HG03097 (cell line): ENCODE measurements at regions not wholly inside any gene's neighbourhood (a gene's known extent, or its start where the extent isn't known, plus 50 kb on each side); places are given as distances from the start of the nearest gene placed in this dataset.
A peak's percentile ranks its signal among the peaks of the same experiment; 100 is the strongest.

Source experiments
- ATAC-seq: cut with Tn5 transposase; IDR thresholded peaks from one replicate; pipeline ENCODE4 v1.9.1; 2021; ENCODE audit not compliant: unreplicated experiment, low FRiP score

DNA sequence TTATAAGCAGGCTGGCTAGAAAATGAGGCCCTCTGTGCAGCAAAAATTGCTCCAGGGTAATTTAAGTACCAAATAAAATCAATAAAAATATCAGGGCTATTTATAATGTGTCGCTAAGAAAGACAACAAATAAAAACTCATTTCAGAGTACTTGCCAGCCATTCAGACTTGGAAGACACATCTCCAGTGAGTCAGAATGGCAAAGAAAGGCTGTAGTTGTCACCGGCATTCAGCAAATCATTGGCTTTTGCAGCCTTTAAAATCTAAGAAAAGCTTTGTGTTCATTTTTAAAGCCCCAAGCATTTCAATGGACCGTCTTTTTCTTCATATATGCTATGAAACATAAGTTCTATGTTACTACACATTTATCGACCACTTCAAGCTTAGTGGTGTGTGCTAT lies 141.1 kb upstream of the HNMT start:
- no peak for ATAC-seq

DNA sequence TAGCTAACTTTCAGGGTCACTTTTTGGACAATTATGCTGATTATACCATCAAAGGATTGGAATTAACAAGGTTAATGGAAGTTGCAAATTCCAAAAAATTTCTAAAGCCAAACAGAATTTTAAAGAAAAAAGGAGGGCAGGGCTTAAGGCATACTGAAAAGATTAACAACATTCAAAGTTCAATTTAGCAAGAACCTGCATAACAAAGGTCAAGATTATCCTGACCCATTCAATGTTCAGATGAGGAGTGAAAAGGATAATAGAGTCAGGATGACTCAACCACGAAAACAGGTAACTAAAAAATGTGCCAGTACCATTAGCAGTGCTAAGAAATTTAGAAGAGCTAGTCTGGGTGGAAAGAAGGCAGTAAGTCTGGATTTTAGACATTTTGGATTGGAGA lies 139.8 kb upstream of the HNMT start:
- ATAC-seq: no peak

DNA sequence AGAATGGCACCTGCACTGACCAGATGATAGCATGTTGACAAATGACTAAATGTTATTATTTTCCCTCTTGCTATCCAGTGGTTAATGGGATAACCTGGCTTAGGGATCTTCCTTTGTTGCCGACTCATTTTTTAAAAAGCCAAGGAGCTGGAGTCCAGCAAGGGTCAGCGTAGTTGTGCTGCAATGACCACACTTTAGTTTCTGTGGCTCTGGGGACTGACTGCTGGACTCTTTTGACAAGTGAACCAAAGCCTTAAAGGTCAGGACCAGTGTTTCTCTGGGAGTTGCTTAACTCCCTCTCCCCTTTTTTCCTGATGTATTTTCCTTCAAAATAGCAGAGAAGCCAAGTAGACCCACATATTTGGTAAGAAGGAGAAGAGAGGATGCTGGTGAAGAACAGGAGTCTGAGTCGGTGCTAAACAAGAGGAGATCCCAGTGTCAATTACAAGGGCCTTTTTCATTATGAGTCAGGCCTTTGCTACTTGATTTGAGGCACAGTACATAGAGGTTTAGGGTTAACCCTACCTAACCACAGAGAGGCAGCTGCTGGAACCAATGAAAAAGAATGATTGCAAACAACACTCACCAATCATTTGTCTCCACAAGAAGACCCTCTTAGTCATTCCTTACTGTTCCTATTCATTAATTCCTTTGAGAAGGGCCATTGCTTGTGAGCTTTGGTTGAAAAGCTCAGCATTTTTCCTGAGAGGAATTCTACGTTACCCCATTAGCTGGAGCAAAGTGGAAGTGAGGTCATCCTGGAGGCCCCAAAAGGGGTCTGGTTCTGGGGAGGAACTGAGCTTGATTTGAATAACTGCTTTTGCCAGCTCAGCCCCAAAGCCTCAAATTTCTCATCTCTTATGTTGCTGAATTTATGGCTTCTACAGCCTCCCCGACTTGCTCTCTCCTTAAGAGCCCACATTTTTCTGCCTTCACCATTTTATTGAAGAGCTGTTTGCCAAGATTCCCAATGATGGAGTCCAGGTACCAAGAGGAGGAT lies 137.6 kb upstream of the HNMT start:
- peak; percentile 97 for ATAC-seq

DNA sequence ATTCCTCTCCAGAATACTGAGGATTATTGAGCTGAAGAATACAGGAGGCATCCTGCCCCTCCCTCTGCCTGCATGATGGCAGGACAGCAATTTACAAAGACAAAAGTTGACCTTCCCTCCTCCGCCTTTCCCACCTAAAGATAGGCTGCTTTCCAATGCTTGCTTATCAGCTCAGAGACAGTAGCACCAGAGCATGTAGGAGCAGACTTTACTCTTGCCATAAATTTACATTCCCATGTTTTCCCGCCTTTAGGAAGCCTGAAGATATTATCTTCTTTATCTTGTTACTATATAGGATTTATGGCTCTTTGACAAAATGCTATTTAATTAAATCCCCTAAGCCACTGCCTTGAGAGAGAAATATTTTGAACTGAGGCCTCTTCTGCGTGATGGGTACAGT lies 135.6 kb upstream of the HNMT start:
- ATAC-seq: no peak

DNA sequence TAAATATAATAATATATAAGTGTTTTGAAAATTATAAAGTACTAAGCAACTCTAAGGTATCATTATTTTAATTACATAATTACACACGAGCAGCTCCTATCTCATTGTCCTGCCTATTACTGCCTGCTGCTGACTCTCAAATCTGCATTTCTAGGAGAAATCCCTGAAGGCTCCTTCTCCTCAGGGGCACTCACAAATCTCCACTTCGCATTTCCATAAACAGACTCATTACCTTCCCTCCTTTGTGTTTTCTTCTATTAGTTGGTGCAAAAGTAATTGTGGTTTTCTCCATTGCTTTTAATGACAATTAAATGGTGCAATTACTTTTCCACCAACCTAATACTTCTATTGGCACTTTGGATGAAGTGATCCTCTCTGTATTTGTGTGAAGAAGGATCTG lies 135.0 kb upstream of the HNMT start:
- no peak for ATAC-seq

DNA sequence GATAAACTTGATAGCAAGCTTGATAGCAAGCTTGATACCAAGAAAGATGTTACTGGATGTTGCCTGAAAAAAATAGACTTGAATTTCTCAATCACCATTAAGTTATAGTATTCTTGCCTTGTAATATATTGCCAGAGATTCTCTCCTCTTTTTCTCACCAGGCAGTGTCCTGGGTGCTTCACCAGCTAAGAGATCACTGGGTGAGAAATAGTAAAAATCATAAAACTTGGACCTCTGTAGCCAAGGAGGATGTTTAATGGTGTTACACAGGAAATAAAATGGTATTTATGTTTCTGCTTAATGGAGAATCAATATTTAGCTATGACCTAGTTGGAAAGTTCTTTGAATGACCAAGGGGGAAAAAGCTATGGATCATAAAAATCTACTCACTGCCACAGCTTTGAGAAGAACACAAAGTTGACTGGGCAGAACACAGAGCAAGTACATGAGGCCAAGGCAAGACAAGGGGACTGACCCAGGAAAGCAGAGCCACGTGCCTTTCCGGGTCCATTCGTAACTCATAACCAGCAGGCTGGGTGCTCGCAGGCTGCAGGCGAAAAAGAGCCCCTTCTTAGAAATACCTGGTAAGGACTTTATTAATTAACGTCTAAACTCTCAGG lies 129.4 kb upstream of the HNMT start:
- ATAC-seq: no peak

DNA sequence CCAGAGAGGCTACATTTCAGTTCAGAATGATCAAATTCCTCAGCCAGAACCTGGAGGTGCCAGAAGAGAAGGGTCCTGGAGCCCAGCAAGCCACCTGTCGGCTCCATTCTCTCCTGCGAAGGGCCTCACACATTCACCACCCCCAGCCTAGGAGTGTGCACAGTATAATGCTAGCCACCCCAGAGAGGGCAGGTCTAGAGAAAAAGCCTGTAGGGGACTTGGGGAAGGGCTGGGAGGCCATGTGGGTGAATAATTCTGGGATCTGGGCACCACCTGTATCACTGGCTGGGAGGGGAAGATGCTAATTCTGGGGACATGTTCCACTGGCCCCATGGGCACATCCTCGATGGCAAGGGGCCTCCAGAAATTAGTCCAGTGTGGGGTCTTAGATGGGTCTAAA lies 127.6 kb upstream of the HNMT start:
- no peak for ATAC-seq

DNA sequence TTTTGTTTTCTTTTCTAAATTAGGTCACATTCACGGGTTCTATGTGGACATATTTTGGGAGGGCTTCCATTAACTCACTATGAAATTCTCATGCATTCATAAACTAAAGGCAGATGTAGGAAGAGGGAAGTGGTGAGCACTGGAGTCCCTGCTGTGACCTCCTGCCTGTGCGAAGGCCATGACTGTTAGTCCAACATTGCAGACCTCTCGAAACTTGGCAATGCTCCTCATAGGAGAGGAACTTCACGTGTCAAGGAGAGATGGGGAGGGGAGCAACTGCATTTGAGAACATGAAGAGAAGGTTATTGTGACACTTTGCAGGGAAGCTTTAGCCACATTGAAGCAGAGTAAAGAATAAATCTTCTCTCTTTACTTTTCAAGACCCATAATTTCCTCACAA lies 126.4 kb upstream of the HNMT start:
- ATAC-seq: no peak

DNA sequence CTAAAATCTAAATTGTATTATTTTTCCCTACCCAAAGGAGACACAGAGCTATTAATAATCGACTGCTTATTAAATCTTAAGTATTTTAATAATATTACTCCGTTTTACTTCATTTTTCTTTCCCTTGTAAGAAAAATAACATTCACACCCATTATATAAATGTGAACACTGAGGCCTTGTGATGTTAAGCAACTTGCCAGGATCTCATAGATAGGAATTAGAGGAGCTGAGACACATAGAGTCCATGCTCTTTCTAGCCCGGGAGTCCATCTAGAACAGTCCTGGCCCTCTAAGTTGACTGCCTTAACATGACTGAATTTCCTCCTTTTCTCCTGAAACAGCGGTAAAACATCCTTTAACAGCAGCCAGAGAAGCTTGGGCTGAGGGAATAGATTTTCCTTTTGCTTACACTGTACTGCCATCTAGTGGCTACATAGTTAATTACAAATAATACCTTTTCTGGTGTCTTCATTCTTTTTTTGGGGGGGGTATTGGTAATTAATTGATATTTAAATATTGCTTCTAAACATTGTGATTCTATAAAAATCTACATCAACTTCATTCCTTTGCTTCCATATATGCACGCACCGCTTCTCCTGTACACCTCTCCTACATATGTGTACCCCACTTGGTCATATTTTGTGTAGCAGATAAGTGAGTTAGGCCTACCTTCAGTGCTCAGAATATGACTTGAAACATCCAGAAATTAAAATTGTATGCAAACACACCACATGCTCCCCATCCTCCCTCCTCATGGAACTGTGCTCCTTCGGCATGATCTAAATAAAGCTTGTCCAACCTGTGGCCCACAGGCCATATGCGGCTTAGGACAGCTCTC lies 125.8 kb upstream of the HNMT start:
- no peak for ATAC-seq

DNA sequence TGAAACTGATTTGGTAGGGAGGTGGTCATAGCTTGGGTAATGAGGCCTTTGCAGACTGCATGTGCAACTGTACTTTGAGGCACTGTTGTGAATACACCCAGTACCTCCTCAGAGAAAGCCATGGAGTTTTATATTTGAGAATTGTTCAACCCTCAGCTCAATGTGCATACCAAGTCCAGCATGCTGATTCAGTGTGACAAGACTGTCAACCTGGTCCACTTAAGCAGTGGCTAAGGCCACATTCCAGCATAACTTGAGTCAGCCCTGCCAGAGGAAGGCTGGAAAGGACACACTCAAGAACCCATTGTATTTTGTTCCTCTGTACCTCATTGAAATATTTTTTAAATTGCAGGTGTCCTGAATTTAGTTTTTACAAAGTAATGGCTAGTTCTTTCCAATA lies 121.8 kb upstream of the HNMT start:
- ATAC-seq: no peak

DNA sequence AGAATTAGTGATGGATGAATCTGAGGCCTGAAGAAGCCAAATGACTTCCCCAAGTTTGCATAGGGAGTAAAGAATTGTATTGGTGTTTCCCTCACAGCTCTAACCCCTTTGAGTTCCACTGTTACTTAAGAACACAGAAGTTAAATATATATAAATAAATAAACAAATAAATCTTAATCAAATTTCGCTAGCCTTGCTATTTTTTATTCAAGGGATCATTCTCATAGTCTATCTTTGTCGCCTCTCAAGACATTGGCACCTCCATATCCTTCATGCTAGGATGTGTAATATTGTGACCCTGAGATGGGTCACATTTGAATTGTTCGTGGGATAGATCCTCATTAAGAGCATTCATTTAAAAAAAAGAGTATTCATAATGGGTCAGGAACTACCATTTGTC lies 121.3 kb upstream of the HNMT start:
- no peak for ATAC-seq

DNA sequence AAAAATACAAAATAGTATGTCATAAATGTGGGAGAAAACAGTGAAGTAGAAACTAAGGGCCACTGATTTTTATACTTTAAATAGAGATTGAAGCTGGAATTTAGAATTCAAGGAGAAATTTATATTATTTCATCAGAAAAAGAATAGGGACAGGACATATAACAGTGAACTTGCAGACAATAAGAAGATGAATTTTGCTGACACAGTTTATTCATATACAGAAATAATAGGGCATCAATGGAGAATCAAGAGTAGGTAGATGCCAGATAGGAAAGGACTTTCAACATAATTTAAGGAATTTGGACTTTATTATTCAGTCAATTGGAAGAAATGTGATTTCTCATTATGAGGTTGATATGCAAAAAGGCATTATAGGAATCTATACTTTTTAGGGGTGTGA lies 118.9 kb upstream of the HNMT start:
- ATAC-seq: no peak

DNA sequence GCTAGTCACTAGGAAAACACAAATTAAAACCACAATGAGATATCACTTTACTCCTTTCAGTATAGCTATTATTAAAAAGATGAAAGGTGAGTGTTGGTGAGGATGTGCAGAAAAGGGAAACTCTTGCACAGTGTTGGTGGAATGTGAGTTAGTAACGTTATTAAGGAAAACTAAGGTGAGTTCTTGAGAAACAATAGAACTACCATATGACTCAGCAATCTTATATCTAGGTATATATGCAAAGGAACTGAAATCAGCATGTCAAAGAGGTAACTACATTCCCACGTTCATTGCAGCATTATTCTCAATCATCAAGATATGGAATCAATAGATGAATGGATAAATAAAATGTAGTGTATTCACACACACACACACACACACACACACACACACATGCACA lies 117.3 kb upstream of the HNMT start:
- ATAC-seq: no peak

DNA sequence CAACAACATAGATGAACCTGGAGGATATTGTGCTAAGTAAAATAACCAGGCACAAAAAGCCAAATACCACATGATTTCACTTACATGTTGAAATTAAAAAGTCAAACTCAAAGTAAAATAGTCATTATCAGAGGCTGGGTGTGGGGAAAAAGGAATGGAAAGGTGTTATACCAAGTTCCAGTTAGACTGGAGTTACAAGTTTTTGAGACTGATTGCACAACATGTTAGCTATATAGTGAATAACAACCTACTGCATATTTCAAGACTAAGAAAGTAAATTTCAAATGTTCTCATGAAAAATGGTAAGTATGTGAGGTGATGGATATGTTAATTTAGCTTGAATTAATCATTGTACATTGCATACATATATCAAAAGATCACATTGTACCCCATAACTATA lies 116.8 kb upstream of the HNMT start:
- ATAC-seq: no peak

DNA sequence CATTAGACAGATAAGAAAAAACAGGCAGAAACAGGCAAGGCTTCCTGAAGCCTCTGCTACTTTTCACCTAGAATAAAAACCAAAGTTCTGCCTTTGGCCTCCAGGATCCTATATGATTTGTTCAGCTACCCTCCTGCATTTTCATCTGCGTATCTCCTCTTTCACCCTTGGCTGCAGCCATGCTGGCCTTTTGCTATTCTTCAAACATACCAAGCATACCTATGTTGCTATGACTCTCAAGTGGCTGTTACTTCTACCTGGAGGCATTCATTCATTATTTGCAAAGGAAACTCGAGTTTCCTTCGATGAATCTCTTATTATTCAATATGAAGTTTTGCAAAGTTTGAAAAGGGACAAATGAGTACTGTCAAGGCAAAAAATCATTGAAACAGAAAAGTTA lies 106.4 kb upstream of the HNMT start:
- no peak for ATAC-seq

DNA sequence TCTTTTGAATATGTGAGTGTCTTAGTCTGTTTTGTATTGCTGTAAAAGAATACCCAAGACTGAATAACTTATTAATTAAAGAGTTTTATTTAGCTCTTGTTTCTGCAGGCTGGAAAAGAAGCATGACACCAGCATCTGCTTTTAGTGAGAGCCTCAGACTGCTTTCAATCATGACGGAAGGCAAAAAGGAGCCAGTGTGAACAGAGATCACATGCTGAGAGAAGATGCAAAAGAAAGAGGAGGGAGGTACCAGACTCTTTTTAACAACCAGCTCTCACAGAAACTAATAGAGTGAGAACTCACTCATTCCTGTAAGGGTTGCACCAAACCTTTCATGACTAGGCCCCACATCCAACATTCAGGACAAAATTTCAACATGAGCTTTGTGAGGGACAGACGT lies 101.6 kb upstream of the HNMT start:
- no peak for ATAC-seq

DNA sequence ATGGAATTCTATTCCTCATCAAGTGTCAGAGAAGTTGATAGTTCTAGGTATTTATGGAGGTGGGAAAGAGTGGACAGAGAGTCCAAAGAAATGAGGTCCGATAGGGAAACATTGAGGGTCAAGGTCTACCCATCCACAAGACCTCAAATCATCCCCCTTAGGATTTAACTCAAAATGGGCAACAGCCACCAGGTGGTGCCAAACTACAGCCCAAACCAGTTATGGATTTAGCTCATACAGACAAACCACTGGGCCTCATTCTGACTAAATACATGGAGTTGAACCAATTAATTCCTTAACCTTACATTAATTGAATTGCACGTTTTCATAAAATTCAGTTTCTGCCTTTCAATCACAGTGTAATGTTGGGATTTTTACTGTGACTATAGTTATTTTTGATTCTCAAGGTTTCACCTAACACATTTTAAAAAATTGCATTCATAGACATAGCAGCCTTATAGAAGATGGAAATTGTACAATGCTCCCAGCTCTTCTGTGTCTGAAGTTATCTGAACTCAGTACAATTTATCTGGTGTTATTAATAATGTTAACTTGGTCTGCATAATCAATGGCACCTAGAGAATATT lies 98.2 kb upstream of the HNMT start:
- peak; percentile 67 for ATAC-seq

DNA sequence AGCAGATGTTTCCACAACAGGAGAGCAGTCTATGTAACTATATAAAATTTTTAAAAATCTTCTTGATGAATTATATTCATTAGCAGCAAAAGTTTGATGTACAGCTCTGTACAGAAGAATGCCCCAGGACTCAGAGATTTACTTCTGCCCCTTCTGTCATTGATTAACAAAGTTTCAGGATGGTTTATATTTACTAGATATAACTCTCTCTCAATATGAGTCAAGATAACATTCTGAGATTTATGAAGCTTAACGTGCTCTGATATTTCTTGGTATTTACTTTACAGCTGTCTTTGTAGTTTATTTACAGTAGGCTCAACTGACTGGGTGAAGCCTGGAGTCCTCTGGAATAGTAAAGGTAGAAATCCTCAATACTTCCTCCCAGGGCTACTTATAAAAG lies 93.6 kb upstream of the HNMT start:
- ATAC-seq: peak; percentile 75

DNA sequence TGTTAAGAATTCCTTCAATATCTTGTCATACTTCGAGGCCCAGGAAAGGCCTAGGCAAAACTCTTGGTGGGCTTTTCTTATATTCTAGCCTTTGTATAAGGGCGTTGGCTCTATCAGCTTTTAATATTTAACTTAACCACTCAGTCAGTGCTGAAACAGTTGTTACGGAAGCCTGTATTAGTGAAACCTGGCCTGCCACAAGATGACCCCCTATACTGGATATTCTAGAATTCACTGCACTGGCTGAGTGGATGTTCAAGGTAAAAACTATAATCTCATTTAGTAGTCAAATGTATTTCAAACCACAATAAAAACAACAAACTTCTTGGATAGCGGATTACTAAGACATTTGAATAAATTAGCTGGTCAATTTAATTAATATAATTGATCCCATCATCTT lies 91.7 kb upstream of the HNMT start:
- ATAC-seq: no peak

DNA sequence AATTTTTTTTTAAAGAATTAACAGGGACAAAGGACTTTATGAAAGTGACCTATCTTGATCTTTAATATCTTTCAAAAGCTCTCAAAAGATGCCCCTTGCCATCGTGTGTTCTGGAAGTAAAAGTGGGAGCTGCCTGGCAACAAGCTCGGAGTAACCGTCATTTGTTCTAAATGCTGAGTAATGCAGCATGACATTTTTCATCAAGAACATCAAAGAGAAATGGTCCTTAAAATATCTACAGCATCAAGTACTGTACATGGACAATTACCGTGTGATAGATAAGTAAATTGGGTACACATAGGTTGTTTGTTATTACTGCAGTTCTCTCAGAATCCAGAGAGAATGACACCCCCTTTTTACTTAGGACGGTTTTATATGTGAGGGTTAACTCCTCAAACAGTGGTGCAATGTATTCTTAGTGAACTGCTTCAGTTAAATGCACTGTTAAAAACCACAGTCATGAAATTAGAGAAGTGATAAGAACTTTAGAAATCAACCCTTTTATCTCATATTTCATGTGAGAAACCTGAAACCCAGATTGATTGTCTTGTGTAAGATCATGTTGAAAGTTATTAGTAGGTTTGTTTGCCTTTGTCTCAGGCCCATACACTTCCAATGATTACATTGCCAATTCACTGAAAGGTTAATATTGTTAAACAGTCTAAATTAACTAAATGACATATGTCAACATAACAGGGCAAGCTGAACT lies 90.6 kb upstream of the HNMT start:
- no peak for ATAC-seq
